SK-N-SH (cell line): ENCODE measurements at regions not wholly inside any gene's neighbourhood (a gene's known extent, or its start where the extent isn't known, plus 50 kb on each side); places are given as distances from the start of the nearest gene placed in this dataset.

Experiments
- ELF1 ChIP-seq: IDR thresholded peaks from 2 replicates; pipeline ENCODE4 v1.4.0; 2012
- EP300 ChIP-seq, 2 experiments: IDR thresholded peaks; 2 replicates each; pipeline versions ENCODE4 v1.4.0 to v1.6.1; 2012; ENCODE audit warnings: borderline replicate concordance in 1 of 2, low read depth in 1 of 2, low read length in 1 of 2
- FOXJ3 ChIP-seq: sonication (generic); formaldehyde crosslinking; IDR thresholded peaks from 2 replicates; pipeline ENCODE4 v1.5.1; 2020; ENCODE audit warnings: mild to moderate bottlenecking, missing genetic modification reagents
- GABPA ChIP-seq: IDR thresholded peaks from 2 replicates; pipeline ENCODE4 v1.4.0; 2012; ENCODE audit warnings: low read depth, mild to moderate bottlenecking
- GATA2 ChIP-seq: sonication (generic); formaldehyde crosslinking; IDR thresholded peaks from 2 replicates; pipeline ENCODE4 v1.5.0; 2020; ENCODE audit warnings: mild to moderate bottlenecking, missing genetic modification reagents
- JUND ChIP-seq: IDR thresholded peaks from 2 replicates; pipeline ENCODE4 v1.4.0; 2012
- MXI1 ChIP-seq: IDR thresholded peaks from 2 replicates; pipeline ENCODE4 v1.6.1; 2012; ENCODE audit warnings: mild to moderate bottlenecking, low read depth, low read length, improper control_type of control experiment
- NFIC ChIP-seq: IDR thresholded peaks from 2 replicates; pipeline ENCODE4 v1.4.0; 2012; ENCODE audit warnings: borderline replicate concordance
- NRF1 ChIP-seq: IDR thresholded peaks from 2 replicates; pipeline ENCODE4 v1.6.1; 2012; ENCODE audit warnings: low read depth, mild to moderate bottlenecking, low read length
- POLR2AphosphoS5 ChIP-seq: IDR thresholded peaks from 2 replicates; pipeline ENCODE4 v1.6.1; 2012; ENCODE audit warnings: low read depth, low read length
- RCOR1 ChIP-seq: fragments of 150-350 bp; IDR thresholded peaks from 2 replicates; pipeline ENCODE4 v1.6.1; 2017; ENCODE audit warnings: antibody characterized with exemption, low read length
- RFX5 ChIP-seq: IDR thresholded peaks from 2 replicates; pipeline ENCODE4 v1.6.1; 2012; ENCODE audit warnings: mild to moderate bottlenecking, improper control_type of control experiment, low read length
- RXRA ChIP-seq: IDR thresholded peaks from 2 replicates; pipeline ENCODE4 v1.4.0; 2012; ENCODE audit warnings: low read depth, mild to moderate bottlenecking, borderline replicate concordance
- SIN3A ChIP-seq: IDR thresholded peaks from 2 replicates; pipeline ENCODE4 v1.6.1; 2012; ENCODE audit warnings: low read depth, mild to moderate bottlenecking, low read length, moderate library complexity, borderline replicate concordance
- TAF1 ChIP-seq: IDR thresholded peaks from 2 replicates; pipeline ENCODE4 v1.6.1; 2012; ENCODE audit warnings: low read depth, mild to moderate bottlenecking, low read length, moderate library complexity, borderline replicate concordance
- TCF12 ChIP-seq: IDR thresholded peaks from 2 replicates; pipeline ENCODE4 v1.4.0; 2012
- TEAD4 ChIP-seq: IDR thresholded peaks from 2 replicates; pipeline ENCODE4 v1.4.0; 2012; ENCODE audit warnings: mild to moderate bottlenecking, borderline replicate concordance; ENCODE audit not compliant: insufficient read depth
- YY1 ChIP-seq: IDR thresholded peaks from 2 replicates; pipeline ENCODE4 v1.4.0; 2012; ENCODE audit warnings: low read depth, mild to moderate bottlenecking
- TF ChIP-seq, protein P1 (sequence below): IDR thresholded peaks from 2 replicates; pipeline ENCODE4 v1.4.0; 2012; ENCODE audit warnings: low read depth, borderline replicate concordance
- TF ChIP-seq, protein P2 (sequence below): fragments of 150-350 bp; IDR thresholded peaks from 2 replicates; pipeline ENCODE4 v1.6.1; 2017; ENCODE audit warnings: antibody characterized with exemption, low read length, low read depth, borderline replicate concordance
- TF ChIP-seq, protein P3 (sequence below): IDR thresholded peaks from 2 replicates; pipeline ENCODE4 v1.4.0; 2012; ENCODE audit warnings: low read depth, borderline replicate concordance
- TF ChIP-seq, protein P4 (sequence below): IDR thresholded peaks from 2 replicates; pipeline ENCODE4; 2012

DNA sequence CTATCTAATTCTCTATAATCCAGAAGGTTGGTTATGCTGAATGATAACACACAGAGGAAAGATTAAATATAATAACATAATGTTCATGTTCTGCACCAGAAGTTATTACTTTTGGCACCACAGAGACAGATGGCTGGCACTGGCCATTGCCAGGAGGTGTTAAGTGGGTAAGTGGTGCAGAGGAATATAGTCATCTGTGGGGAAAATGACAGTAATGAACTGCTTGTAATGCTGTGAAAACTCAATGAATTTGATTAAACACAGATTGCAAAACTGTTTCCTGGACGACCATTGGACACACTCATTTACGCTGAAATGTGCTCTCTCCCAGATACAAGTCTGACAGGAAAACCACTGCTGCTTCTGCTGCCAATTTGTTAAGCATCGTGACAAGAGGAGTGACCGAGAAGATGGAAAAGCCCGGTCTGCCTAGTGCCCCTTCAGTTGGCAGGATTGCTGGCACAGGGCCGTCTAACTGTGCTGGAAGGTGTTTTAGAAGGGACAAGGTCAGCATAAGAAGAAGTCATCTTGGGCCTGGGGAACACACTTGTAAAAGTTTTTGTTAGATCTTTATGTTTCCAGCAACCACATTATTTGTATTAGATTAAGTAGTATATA lies 567.4 kb downstream of the CBLN4 start (continued):
- TF ChIP-seq NFIC: no peak
- TF ChIP-seq TAF1: no peak
- no peak for TF ChIP-seq ELF1
- peak; percentile 86 for TF ChIP-seq GATA2 (CRISPR knock-in tag)
- TF ChIP-seq, protein P1, sequence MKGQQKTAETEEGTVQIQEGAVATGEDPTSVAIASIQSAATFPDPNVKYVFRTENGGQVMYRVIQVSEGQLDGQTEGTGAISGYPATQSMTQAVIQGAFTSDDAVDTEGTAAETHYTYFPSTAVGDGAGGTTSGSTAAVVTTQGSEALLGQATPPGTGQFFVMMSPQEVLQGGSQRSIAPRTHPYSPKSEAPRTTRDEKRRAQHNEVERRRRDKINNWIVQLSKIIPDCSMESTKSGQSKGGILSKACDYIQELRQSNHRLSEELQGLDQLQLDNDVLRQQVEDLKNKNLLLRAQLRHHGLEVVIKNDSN: no peak
- TF ChIP-seq RXRA: no peak
- TF ChIP-seq TEAD4: no peak
- TF ChIP-seq POLR2AphosphoS5: no peak
- TF ChIP-seq JUND: no peak
- no peak for TF ChIP-seq RFX5
- TF ChIP-seq GABPA: no peak
- TF ChIP-seq YY1: no peak
- no peak for TF ChIP-seq SIN3A
- TF ChIP-seq NRF1: no peak
- peak; percentile 51; the same call in 1 of the 2 replicates for TF ChIP-seq FOXJ3 (CRISPR knock-in tag)
- no peak for TF ChIP-seq TCF12
- TF ChIP-seq, protein P2, sequence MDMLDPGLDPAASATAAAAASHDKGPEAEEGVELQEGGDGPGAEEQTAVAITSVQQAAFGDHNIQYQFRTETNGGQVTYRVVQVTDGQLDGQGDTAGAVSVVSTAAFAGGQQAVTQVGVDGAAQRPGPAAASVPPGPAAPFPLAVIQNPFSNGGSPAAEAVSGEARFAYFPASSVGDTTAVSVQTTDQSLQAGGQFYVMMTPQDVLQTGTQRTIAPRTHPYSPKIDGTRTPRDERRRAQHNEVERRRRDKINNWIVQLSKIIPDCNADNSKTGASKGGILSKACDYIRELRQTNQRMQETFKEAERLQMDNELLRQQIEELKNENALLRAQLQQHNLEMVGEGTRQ: no peak
- TF ChIP-seq, protein P3, sequence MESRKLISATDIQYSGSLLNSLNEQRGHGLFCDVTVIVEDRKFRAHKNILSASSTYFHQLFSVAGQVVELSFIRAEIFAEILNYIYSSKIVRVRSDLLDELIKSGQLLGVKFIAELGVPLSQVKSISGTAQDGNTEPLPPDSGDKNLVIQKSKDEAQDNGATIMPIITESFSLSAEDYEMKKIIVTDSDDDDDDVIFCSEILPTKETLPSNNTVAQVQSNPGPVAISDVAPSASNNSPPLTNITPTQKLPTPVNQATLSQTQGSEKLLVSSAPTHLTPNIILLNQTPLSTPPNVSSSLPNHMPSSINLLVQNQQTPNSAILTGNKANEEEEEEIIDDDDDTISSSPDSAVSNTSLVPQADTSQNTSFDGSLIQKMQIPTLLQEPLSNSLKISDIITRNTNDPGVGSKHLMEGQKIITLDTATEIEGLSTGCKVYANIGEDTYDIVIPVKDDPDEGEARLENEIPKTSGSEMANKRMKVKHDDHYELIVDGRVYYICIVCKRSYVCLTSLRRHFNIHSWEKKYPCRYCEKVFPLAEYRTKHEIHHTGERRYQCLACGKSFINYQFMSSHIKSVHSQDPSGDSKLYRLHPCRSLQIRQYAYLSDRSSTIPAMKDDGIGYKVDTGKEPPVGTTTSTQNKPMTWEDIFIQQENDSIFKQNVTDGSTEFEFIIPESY: no peak
- no peak for TF ChIP-seq MXI1
- peak in 1 of 2 experiments; percentile 94; a peak in 1 of 4 replicates for TF ChIP-seq EP300 (IDR thresholded peaks at IDR 0.05; ENCODE audit: borderline replicate concordance in 1 of 2, low read depth in 1 of 2, low read length in 1 of 2)
- TF ChIP-seq, protein P4, sequence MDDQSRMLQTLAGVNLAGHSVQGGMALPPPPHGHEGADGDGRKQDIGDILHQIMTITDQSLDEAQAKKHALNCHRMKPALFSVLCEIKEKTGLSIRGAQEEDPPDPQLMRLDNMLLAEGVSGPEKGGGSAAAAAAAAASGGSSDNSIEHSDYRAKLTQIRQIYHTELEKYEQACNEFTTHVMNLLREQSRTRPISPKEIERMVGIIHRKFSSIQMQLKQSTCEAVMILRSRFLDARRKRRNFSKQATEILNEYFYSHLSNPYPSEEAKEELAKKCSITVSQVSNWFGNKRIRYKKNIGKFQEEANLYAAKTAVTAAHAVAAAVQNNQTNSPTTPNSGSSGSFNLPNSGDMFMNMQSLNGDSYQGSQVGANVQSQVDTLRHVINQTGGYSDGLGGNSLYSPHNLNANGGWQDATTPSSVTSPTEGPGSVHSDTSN: no peak
- TF ChIP-seq RCOR1: peak; percentile 78; the same call in 1 of the 2 replicates
